ENCODE measurements at regions not wholly inside any gene's neighbourhood (a gene's known extent, or its start where the extent isn't known, plus 50 kb on each side); places are given as distances from the start of the nearest gene placed in this dataset.

- no peak for TF ChIP-seq CTCF (IDR thresholded peaks at IDR 0.05; ENCODE audit: borderline replicate concordance, extremely low read depth, low read length, poor library complexity, severe bottlenecking)
- TF ChIP-seq EZH2 (IDR thresholded peaks at IDR 0.05; ENCODE audit: borderline replicate concordance, low read depth, low read length, severe bottlenecking), result no peak
These were observed 132.2 kb upstream of the PLXNA4 start for GRCh38 chr7:132708470-132708869.

Measured in DND-41 (cell line).